Mesendoderm (in vitro differentiated cells): ENCODE measurements at regions not wholly inside any gene's neighbourhood (a gene's known extent, or its start where the extent isn't known, plus 50 kb on each side); places are given as distances from the start of the nearest gene placed in this dataset.

ENCODE experiments used
- DNase-seq: peaks from one replicate; pipeline ENCODE4 v3.0.0; 2013
- H2AK5ac ChIP-seq: 2 replicates; pipeline ENCODE4 v1.6.1; 2013; ENCODE audit warnings: low read length, inconsistent platforms
- H2BK120ac ChIP-seq: 2 replicates; pipeline ENCODE4 v1.6.1; 2013; ENCODE audit warnings: low read depth, mild to moderate bottlenecking, low read length, moderate library complexity, mixed read lengths
- H2BK15ac ChIP-seq: replicated peaks from 2 replicates; pipeline ENCODE4 v1.6.1; 2013; ENCODE audit warnings: low read depth, mild to moderate bottlenecking, moderate library complexity
- H2BK5ac ChIP-seq: 2 replicates; pipeline ENCODE4 v1.6.1; 2013; ENCODE audit warnings: low read length, inconsistent platforms
- H3K18ac ChIP-seq: 2 replicates; pipeline ENCODE4 v1.6.1; 2013; ENCODE audit warnings: mild to moderate bottlenecking, low read length, mixed read lengths
- H3K23ac ChIP-seq: one replicate; pipeline ENCODE4 v1.6.1; 2013; ENCODE audit warnings: low read length
- H3K27ac ChIP-seq: 2 replicates; pipeline ENCODE4 v1.5.1; 2013; ENCODE audit warnings: low read depth, mild to moderate bottlenecking, inconsistent platforms, low read length, moderate library complexity
- H3K27me3 ChIP-seq: 2 replicates; pipeline ENCODE4 v1.6.1; 2013; ENCODE audit warnings: low read length, control low read depth, mild to moderate bottlenecking, inconsistent platforms; ENCODE audit not compliant: insufficient read depth, poor library complexity
- H3K36me3 ChIP-seq: 2 replicates; pipeline ENCODE4 v1.6.1; 2013; ENCODE audit warnings: low read length, inconsistent platforms; ENCODE audit not compliant: control insufficient read depth, insufficient read depth
- H3K4ac ChIP-seq: one replicate; pipeline ENCODE4 v1.6.1; 2013; ENCODE audit warnings: low read depth, mild to moderate bottlenecking, low read length, moderate library complexity
- H3K4me1 ChIP-seq: 2 replicates; pipeline ENCODE4 v1.6.1; 2013; ENCODE audit warnings: low read depth, low read length, inconsistent platforms; ENCODE audit not compliant: control insufficient read depth
- H3K4me2 ChIP-seq: 2 replicates; pipeline ENCODE4 v1.6.1; 2013; ENCODE audit warnings: low read length
- H3K4me3 ChIP-seq: 2 replicates; pipeline ENCODE4 v1.5.1; 2013; ENCODE audit warnings: mild to moderate bottlenecking, low read length
- H3K56ac ChIP-seq: one replicate; pipeline ENCODE4 v1.6.1; 2013; ENCODE audit warnings: low read length
- H3K79me1 ChIP-seq: 2 replicates; pipeline ENCODE4 v1.6.1; 2013; ENCODE audit warnings: low read length, inconsistent platforms
- H3K79me2 ChIP-seq: 2 replicates; pipeline ENCODE4 v1.6.1; 2013; ENCODE audit warnings: mild to moderate bottlenecking, low read length; ENCODE audit not compliant: control insufficient read depth, insufficient read depth
- H3K9ac ChIP-seq: 2 replicates; pipeline ENCODE4 v1.6.1; 2013; ENCODE audit warnings: low read length, inconsistent platforms
- H4K5ac ChIP-seq: one replicate; pipeline ENCODE4 v1.6.1; 2013; ENCODE audit warnings: low read length
- H4K8ac ChIP-seq: one replicate; pipeline ENCODE4 v1.6.1; 2013; ENCODE audit warnings: low read depth, mild to moderate bottlenecking, control low read depth, low read length, moderate library complexity
- WGBS: extraction: QIAGEN DNeasy Blood & Tissue Kit; methylation state at CpG from one replicate; pipeline ENCODE4 v1.1.7; 2013; ENCODE audit warnings: low lambda C conversion rate, missing lambda C conversion rate; ENCODE audit not compliant: insufficient coverage; ENCODE audit errors: extremely low coverage; 5-methylcytosine and 5-hydroxymethylcytosine counted together

DNA sequence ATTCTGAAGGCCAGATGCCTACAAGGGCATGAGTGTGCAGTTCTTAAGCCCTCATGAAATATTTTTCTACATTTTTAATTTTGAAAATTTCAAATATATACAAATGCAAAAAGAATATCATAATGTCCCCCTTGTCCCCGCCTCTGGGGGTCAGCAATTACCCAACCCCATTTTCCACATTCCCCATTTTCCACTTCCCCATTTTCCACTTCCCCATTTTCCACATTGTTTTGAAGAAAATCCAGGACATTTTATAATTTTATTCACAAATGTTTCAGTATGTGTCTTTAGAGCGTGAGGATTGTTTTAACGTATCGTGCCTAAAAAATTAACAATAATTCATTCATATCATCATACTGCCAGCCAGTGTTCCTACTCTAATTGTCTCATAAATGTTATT is 403.6 kb upstream of the RAB6C start:
- Histone ChIP-seq H2BK5ac (no peak overlapping the region), H3K56ac (no peak overlapping the region)
- WGBS, result no CpG with 5 or more reads among the region's 4 CpGs

DNA sequence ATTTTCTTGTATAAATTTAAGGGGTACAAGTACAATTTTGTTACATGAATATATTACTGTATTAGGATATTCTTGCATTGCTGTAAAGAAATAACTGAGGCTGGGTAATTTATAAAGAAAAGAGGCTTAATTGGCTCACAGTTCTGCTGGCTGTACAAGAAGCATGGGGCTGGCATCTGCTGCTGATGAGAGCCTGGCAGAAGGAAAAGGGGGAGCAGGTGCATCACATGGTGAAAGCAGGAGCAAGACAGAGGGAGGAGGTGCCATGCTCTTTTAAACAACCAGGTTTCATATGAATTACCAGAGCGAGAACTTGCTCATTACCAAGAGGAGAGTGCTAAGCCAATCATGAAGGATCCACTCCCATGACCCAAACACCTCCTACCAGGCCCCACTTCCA is 399.5 kb upstream of the RAB6C start:
- Histone ChIP-seq H2BK120ac (no peak overlapping the region), H3K18ac (no peak overlapping the region), H3K23ac (no peak overlapping the region), H3K36me3 (no peaks in the 10 kb centered on the region), H4K8ac (no peak overlapping the region), H3K56ac (no peak overlapping the region), H3K27me3 (no peaks in the 10 kb centered on the region), H2BK15ac (no peak overlapping the region), H3K4me1 (no peaks in the 10 kb centered on the region), H3K79me2 (no peaks in the 10 kb centered on the region), H3K27ac (no peak overlapping the region), H3K4me2 (no peak overlapping the region), H4K5ac (no peak overlapping the region), H3K4me3 (no peak overlapping the region), H3K4ac (no peak overlapping the region), H2BK5ac (no peak overlapping the region), H3K79me1 (no peaks in the 10 kb centered on the region), H2AK5ac (no peak overlapping the region), H3K9ac (no peak overlapping the region)
- DNase-seq, result no peak
- no CpG with 5 or more reads among the region's 1 CpG for WGBS

More for the DNA sequence above, 403.6 kb upstream of the RAB6C start:
- Histone ChIP-seq H2BK120ac (no peak overlapping the region), H3K27me3 (no peaks in the 10 kb centered on the region), H3K4me3 (no peak overlapping the region), H3K4me1 (no peaks in the 10 kb centered on the region), H3K36me3 (no peaks in the 10 kb centered on the region), H4K5ac (no peak overlapping the region), H3K27ac (no peak overlapping the region), H2BK15ac (no peak overlapping the region), H3K79me1 (no peaks in the 10 kb centered on the region), H3K4ac (no peak overlapping the region), H2AK5ac (no peak overlapping the region), H3K79me2 (no peaks in the 10 kb centered on the region), H3K23ac (no peak overlapping the region), H3K9ac (no peak overlapping the region), H3K4me2 (no peak overlapping the region), H3K18ac (no peak overlapping the region), H4K8ac (no peak overlapping the region)
- DNase-seq, result no peak

DNA sequence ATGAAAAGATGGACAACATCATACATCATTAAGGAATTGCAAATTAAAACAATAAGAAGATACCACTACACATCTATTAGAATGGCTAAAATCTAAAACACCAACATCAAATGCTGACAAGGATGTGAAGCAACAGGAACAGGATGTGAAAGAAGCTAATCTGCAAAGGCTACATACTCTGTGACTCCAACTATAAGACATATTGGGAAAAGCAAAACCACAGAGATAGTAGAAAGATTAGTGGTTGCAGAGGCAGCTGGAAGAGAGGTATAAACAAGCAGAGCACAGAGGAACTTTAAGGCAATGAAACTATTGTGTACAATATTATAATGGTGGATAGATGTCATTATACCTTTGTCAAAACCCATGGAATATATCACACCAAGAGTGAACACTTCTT is 393.7 kb upstream of the RAB6C start:
- Histone ChIP-seq H3K79me1 (no peaks in the 10 kb centered on the region), H2AK5ac (no peak overlapping the region), H3K23ac (no peak overlapping the region), H3K4me2 (no peak overlapping the region), H2BK120ac (no peak overlapping the region), H4K5ac (no peak overlapping the region), H3K4me1 (no peaks in the 10 kb centered on the region), H2BK5ac (no peak overlapping the region), H3K9ac (no peak overlapping the region), H4K8ac (no peak overlapping the region), H3K79me2 (no peaks in the 10 kb centered on the region), H3K4ac (no peak overlapping the region), H3K27me3 (no peaks in the 10 kb centered on the region), H3K18ac (no peak overlapping the region), H2BK15ac (no peak overlapping the region), H3K36me3 (no peaks in the 10 kb centered on the region), H3K4me3 (no peak overlapping the region), H3K56ac (no peak overlapping the region), H3K27ac (no peak overlapping the region)
- DNase-seq, result no peak

DNA sequence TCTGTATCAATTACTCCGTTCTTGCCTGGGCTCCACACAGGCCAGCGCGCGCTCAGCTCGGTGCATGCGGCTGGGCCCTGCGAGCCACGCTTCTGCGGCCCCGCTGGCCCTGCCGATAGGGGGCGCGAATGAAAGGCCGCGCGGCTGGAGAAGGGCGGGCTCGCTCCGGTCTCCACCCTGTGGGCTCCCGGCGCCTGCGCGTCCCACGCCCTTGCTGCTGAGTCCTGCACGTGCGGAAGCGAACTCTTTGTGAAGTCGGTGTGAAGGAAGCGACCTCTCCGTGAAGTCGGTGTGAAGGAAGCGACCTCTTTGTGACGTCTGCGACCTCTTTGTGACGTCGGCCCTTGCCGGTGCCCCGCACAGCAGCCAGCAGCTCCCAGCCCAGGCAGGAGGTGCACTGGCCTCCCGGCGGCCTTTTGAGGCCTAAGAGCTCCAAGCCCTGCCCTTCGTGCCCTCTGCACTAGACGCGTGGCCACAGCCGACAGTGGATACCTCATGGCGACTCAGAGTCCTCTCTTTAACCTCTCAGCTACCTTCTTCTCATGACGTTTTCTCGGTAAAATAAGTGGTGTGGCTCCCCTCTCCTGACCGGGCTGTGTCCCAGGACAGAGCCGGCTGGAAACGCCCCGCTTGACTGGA is 391.9 kb upstream of the RAB6C start:
- no peaks in the 10 kb centered on the region for H3K36me3 ChIP-seq
- H3K23ac ChIP-seq, result no peak overlapping the region
- no peaks in the 10 kb centered on the region for H3K79me1 ChIP-seq
- no peak overlapping the region for H3K4ac ChIP-seq
- H3K4me3 ChIP-seq, result no peak overlapping the region
- no peak overlapping the region for H2AK5ac ChIP-seq
- no peaks in the 10 kb centered on the region for H3K27me3 ChIP-seq
- H4K8ac ChIP-seq, result no peak overlapping the region
- no peak overlapping the region for H2BK120ac ChIP-seq
- no peak overlapping the region for H2BK15ac ChIP-seq
- H3K4me2 ChIP-seq, result no peak overlapping the region
- H4K5ac ChIP-seq, result no peak overlapping the region
- peak; percentile 80 for DNase-seq
- H3K79me2 ChIP-seq, result no peaks in the 10 kb centered on the region
- H3K9ac ChIP-seq, result no peak overlapping the region
- peak overlapping the region; percentile 52 for H3K56ac ChIP-seq
- H3K27ac ChIP-seq, result no peak overlapping the region
- no peak overlapping the region for H3K18ac ChIP-seq
- H2BK5ac ChIP-seq, result no peak overlapping the region
- no CpG with 5 or more reads among the region's 51 CpGs for WGBS
- H3K4me1 ChIP-seq, result no peaks in the 10 kb centered on the region

- no CpG with 5 or more reads among the region's 5 CpGs for WGBS
- no peak for DNase-seq
- no peak overlapping the region for H4K5ac ChIP-seq
Observed at GRCh38 chr2:129604560-129604959, 374.9 kb upstream of the RAB6C start.

DNA sequence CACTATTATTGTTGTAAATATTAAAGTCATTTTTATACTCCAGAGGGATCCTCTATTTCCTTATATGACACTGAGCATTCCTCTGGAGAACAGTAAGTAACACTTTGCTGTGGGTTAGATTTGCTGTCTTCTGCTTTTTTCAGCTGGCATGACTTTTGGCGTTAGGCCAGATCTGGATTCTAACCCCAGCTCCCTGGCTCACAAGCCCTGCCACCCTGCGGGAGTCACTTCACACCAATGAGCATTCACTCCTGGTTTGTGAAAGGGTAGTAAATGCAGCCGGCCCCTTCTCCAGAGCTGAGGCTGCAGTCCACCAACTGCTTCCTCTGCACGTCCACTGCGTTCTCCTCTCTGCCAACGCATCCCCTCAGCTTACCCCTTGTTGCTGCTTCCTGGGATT is 373.8 kb upstream of the RAB6C start:
- Histone ChIP-seq H3K9ac (no peak overlapping the region), H3K79me1 (no peaks in the 10 kb centered on the region), H2BK120ac (no peak overlapping the region), H3K27ac (no peak overlapping the region), H3K4me3 (no peak overlapping the region), H3K4me1 (peaks cover 12% of the 10 kb centered on the region), H3K4me2 (no peak overlapping the region), H2AK5ac (peak overlapping the region; percentile 10), H4K8ac (no peak overlapping the region), H3K27me3 (no peaks in the 10 kb centered on the region), H4K5ac (no peak overlapping the region), H3K4ac (no peak overlapping the region), H2BK15ac (no peak overlapping the region), H3K79me2 (no peaks in the 10 kb centered on the region), H3K18ac (peak overlapping the region; percentile 24), H3K36me3 (no peaks in the 10 kb centered on the region), H3K56ac (peak overlapping the region; percentile 74), H3K23ac (no peak overlapping the region), H2BK5ac (no peak overlapping the region)
- WGBS, result no CpG with 5 or more reads among the region's 6 CpGs
- DNase-seq, result no peak

More at GRCh38 chr2:129604560-129604959, 374.9 kb upstream of the RAB6C start:
- H3K27ac ChIP-seq, result no peak overlapping the region
- no peaks in the 10 kb centered on the region for H3K36me3 ChIP-seq
- no peak overlapping the region for H2BK120ac ChIP-seq
- no peak overlapping the region for H3K56ac ChIP-seq
- H3K4me1 ChIP-seq, result peaks cover 12% of the 10 kb centered on the region
- H3K23ac ChIP-seq, result no peak overlapping the region
- no peak overlapping the region for H2BK15ac ChIP-seq
- no peak overlapping the region for H3K4me3 ChIP-seq
- no peak overlapping the region for H3K4ac ChIP-seq
- no peak overlapping the region for H3K4me2 ChIP-seq
- no peak overlapping the region for H3K18ac ChIP-seq
- H2BK5ac ChIP-seq, result no peak overlapping the region
- no peaks in the 10 kb centered on the region for H3K79me1 ChIP-seq
- H4K8ac ChIP-seq, result no peak overlapping the region
- H3K9ac ChIP-seq, result no peak overlapping the region
- H3K27me3 ChIP-seq, result no peaks in the 10 kb centered on the region
- H3K79me2 ChIP-seq, result no peaks in the 10 kb centered on the region
- no peak overlapping the region for H2AK5ac ChIP-seq
